ENCODE measurements at regions not wholly inside any gene's neighbourhood (a gene's known extent, or its start where the extent isn't known, plus 50 kb on each side); places are given as distances from the start of the nearest gene placed in this dataset.

DNA sequence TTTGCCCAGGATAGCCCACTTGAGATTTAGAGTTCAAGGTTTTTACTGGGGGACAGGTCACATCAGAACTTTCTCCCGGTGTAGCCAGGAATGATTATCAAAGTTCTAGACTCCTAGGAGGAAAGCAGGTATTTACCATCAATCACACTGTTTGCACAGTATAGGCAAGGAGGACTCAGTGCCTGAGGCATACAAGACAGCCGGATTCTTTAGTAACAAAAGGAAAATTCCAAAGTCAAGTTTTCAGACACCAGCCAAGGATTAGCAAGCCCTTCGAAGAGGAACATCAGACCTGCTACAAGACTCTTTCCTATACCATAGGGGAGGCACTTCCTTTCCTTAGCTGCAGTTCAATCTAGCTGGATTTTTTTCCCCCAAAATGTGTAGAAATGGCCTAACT lies 197.8 kb upstream of the USP25 start:
- TF ChIP-seq, protein P1, sequence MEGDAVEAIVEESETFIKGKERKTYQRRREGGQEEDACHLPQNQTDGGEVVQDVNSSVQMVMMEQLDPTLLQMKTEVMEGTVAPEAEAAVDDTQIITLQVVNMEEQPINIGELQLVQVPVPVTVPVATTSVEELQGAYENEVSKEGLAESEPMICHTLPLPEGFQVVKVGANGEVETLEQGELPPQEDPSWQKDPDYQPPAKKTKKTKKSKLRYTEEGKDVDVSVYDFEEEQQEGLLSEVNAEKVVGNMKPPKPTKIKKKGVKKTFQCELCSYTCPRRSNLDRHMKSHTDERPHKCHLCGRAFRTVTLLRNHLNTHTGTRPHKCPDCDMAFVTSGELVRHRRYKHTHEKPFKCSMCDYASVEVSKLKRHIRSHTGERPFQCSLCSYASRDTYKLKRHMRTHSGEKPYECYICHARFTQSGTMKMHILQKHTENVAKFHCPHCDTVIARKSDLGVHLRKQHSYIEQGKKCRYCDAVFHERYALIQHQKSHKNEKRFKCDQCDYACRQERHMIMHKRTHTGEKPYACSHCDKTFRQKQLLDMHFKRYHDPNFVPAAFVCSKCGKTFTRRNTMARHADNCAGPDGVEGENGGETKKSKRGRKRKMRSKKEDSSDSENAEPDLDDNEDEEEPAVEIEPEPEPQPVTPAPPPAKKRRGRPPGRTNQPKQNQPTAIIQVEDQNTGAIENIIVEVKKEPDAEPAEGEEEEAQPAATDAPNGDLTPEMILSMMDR (IDR thresholded peaks at IDR 0.05): no peak
- no peak for TF ChIP-seq POLR2A (IDR thresholded peaks at IDR 0.05)
